ENCODE measurements at regions not wholly inside any gene's neighbourhood (a gene's known extent, or its start where the extent isn't known, plus 50 kb on each side); places are given as distances from the start of the nearest gene placed in this dataset.
"Not testable (repeated sequence)": the region's sequence is repeated elsewhere in the genome, so short reads cannot be mapped to it uniquely, and the experiment has no call there.

GRCh38 chr4:164531336-164531735 is 222.6 kb upstream of the SMIM31 start:
- DNase-seq, result no peak

DNA sequence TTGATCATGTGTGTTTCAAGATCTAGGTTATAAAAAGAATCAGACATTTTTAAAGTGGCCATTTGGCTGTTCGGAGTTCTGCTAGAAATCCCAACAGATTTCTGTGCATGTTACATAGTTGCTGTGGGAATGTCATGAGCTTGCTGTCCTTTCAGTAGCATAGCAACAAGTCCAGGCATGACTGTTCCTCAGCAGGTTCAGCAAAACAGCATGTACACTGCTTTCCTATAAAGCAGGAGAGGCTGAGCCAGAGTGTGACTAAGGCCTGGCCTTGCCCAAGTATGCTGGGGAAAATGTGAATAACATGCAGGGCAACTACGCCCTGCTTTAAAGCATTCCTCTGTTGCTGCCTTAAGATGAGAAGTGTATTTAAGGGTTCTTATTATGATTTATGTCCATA is 217.1 kb upstream of the SMIM31 start:
- DNase-seq, result no peak

- DNase-seq, result no peak
Measured at GRCh38 chr4:164538097-164538496, 215.8 kb upstream of the SMIM31 start.

- DNase-seq, result no peak
Measured at GRCh38 chr4:164540987-164541386, 212.9 kb upstream of the SMIM31 start.

GRCh38 chr4:164542431-164542830 is 211.5 kb upstream of the SMIM31 start:
- no peak for DNase-seq

DNA sequence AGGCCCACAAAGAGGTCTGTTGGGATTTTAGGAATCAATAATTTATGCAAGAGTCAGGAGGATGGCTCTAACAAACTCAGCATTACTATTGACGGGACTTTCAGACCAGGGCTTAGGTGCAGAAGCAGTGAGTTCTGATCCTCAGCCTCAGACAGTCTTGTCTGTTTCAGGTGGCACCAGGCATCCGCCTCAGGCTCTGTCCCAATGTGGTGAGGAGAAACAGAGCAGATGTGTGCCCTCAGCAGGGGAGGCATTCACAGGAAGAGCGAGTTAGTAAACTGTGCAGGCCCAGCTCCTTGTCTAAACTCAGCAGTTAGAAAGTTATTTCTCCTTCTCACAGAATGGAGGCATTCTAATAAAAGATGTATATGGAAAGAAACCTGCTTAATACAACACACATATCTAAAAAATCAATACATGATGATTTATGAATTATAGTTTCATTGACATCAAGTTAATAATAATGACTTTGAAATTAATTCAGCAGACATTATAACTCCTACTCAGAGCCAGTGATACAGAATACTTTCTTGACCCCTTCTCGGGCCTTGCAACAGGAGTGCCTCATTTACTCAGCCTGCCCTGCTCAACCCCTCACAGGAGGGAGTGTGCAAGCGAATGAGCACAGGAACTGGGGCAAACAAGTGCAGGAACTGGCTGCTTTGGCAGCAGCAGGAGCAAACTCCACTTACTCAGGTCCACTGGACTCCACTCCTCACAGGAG is 202.8 kb upstream of the SMIM31 start:
- DNase-seq, result no peak

DNA sequence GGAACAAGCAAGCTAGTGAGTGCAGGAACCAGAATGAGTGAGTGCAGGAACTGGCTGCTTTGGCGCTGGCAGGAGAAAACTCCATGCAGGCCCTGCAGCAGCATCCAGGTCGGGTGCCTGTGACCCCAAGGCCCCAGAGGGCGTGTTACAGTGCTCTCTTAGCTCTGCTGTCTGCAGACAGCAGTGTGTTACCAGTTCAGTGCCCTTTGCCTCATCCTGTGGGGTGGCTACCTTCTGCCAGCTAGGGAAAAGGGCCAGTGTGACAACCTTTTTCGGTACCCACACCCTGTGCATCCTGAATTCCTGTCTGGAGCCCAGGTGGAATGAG is 202.3 kb upstream of the SMIM31 start:
- no peak for DNase-seq

GRCh38 chr4:164571593-164572390 is 182.1 kb upstream of the SMIM31 start:
- no peak for DNase-seq

GRCh38 chr4:164572877-164573279 is 181.1 kb upstream of the SMIM31 start:
- no peak for DNase-seq

- DNase-seq, result no peak
Measured at GRCh38 chr4:164575861-164576260, 178.1 kb upstream of the SMIM31 start.

DNA sequence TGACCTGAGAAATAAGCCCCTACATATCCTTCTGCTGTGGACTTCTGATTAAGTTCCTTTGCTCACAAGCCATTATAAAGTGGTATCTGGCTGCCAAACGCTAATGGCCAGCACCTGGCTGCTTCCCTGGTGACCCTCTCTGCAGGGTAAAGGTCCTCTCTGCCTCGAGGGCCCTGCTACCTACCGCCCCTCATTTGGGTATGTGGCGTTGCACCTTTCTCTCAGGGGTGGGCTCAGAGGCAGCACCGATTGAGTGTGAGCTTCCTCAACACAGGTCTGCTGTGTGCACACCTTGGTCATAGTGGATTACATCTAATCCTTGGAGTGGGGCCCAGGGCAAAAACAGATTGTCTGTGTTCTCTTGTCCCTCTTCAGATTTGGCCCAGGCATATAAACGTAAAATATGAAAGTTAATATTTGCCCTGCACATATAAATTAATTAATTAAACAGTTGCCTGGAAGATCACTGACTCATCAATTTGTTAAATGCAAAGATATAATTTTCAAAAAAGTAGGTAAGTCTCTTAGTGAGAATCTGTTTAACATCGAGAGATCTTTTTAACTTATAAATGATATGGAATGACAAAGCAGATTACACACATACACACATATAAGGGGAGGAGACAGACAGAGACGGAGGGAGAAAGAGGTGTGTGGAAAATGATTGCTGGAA is 174.5 kb upstream of the SMIM31 start:
- no peak for DNase-seq

DNA sequence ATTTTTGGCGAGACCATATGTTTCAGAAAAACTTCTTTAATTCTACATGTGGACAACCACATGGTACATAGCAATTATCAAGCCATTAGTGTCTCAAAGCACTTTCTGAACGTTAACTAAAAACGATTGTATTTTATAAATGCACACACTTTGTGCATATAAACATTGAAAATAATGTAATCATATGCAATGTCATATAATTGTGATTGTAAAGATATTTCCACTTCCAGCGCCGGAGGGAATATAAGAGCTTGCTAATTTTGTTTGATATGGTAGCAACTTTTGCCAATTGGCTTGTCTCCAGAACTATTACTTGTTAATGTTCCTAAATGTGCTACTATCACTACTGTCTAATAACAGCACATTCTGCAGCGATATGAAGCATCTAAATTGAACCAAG is 162.3 kb upstream of the SMIM31 start:
- DNase-seq, result no peak

DNA sequence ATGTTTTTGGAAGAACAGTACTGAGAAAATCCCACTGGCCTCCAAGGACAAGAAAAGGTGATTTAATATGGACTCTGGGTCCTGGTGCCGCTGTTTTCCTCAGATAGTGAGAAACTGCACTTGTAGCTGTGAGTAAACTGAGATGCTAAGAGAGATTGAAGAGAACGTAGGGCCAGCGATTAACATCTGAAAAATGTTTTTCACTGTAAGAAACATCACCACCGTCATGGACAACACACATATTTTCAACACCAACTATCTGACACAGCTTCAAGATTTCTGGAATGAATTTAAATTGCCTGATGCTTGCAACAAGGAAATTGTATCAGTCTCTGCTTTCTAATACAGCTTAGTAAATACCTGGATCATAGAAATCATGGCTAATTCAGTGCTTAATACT is 158.2 kb upstream of the SMIM31 start:
- no peak for DNase-seq

DNA sequence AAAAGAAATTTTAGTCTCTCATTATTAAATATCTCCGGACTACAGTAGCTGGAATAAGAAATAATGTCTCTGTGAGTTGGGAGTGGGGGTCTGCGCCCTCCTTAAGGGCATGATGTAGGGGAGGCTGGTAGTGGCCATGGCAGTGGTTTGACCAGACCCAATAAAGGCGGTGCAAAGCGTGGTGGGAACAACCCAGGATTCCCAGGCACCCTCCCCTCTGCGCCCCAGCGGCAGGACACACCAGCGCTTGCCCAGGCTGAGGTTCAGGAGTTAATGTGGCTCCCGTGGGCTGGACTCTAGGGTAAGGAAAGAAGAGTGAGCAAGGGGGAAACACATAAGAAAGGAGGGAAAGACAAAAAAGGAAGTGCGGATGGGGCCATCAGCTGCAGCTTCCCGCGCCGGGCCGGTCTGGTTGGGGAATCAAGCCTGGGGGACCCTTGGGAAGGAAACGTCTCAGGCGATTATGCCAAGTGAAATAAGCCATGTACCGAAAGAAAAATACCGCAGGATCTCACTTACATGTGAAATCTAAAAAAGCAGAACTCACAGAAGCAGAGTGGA is 157.5 kb upstream of the SMIM31 start:
- no peak for DNase-seq

DNA sequence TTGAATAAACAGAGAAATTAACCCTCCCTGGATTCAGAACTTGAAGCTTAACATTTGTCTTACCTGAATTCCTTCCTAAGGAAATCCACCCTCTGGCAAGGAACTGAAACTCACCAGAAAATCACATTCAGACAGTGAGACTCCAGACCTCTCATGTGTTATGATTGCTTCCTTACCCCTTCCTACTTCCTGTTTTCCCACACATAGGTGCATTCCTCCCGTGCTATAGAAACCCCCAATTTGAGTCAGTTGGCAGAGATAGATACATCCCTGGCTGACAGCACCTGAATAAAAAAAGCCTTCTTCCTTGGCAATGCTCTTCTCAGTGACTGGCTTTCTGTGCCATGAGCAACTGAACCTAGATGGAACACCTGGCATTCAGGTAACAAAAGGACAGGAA is 157.0 kb upstream of the SMIM31 start:
- no peak for DNase-seq

GRCh38 chr4:164601653-164602052 is 152.3 kb upstream of the SMIM31 start:
- no peak for DNase-seq

- DNase-seq, result not testable (repeated sequence)
Measured at GRCh38 chr4:164605791-164606190, 148.1 kb upstream of the SMIM31 start.

- no peak for DNase-seq
Measured at GRCh38 chr4:164606478-164606877, 147.5 kb upstream of the SMIM31 start.

DNA sequence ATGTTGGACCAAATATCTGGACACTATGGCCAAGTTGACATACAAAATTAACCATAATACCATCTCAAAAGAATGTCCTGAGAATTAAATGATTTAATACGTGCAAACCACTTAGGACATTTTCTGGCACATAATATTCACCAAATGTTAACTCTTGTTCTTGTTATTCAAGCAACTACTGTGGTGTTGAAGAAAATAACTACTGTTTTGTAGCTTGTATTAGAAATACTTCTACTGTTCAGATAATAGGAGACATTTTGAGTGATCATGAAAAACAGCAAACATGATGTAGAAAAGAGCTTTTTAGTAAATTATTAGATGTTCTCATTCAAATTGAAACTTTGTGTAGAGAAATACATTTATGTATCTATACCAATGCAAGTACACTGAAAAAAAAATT is 140.7 kb upstream of the SMIM31 start:
- no peak for DNase-seq

GRCh38 chr4:164613792-164614191 is 140.1 kb upstream of the SMIM31 start:
- DNase-seq, result no peak

- DNase-seq, result no peak
Measured at GRCh38 chr4:164614329-164614728, 139.6 kb upstream of the SMIM31 start.

- DNase-seq, result no peak
Measured at GRCh38 chr4:164614999-164615398, 138.9 kb upstream of the SMIM31 start.

DNA sequence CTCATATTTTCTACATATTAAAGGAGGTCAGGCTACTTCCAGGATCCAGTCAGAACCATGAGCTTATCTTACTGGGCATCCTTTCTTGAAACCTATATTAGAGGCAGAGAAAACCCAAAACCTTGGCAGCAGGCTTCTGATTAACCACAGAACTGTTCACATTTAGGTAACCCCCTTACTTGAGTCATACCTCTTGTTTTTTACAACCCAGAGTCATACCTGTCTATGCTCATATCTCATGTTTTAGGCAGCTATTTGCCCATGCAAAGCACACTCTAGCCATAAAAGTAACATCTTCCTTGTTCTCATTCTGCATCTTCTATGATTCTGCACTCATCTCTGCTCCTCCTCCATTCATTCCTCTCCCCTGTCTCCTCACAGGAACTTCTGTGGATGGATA is 138.0 kb upstream of the SMIM31 start:
- DNase-seq, result no peak

GRCh38 chr4:164616961-164617360 is 137.0 kb upstream of the SMIM31 start:
- DNase-seq, result no peak

Data from NCI-H1436 treated with DMSO at 0.1 percent for 48 hours (cell line).